H9 (cell line): ENCODE measurements at regions not wholly inside any gene's neighbourhood (a gene's known extent, or its start where the extent isn't known, plus 50 kb on each side); places are given as distances from the start of the nearest gene placed in this dataset.

Source experiments
- DNase-seq: peaks from one replicate; pipeline ENCODE4 v3.0.0-alpha.2; 2017
- H2AFZ ChIP-seq: one replicate; pipeline ENCODE4 v1.6.1; 2013; ENCODE audit warnings: mild to moderate bottlenecking, low read length, control low read depth, moderate library complexity
- H2AK5ac ChIP-seq: 2 replicates; pipeline ENCODE4 v1.6.1; 2013; ENCODE audit warnings: low read length, control low read depth, mixed read lengths; ENCODE audit not compliant: insufficient read length
- H2BK120ac ChIP-seq: one replicate; pipeline ENCODE4 v1.6.1; 2013; ENCODE audit warnings: low read depth, mild to moderate bottlenecking, low read length, control low read depth, inconsistent platforms; ENCODE audit not compliant: poor library complexity, severe bottlenecking
- H2BK12ac ChIP-seq: 2 replicates; pipeline ENCODE4 v1.6.1; 2013; ENCODE audit warnings: low read length, control low read depth, mixed read lengths, low read depth; ENCODE audit not compliant: insufficient read length
- H2BK15ac ChIP-seq: 2 replicates; pipeline ENCODE4 v1.6.1; 2013; ENCODE audit warnings: low read depth, low read length, control low read depth
- H2BK20ac ChIP-seq: one replicate; pipeline ENCODE4 v1.6.1; 2013; ENCODE audit warnings: low read depth, mild to moderate bottlenecking, low read length, control low read depth, inconsistent platforms; ENCODE audit not compliant: poor library complexity, severe bottlenecking
- H2BK5ac ChIP-seq: 2 replicates; pipeline ENCODE4 v1.6.1; 2013; ENCODE audit warnings: low read length, control low read depth, mixed read lengths; ENCODE audit not compliant: insufficient read length
- H3K14ac ChIP-seq: 2 replicates; pipeline ENCODE4 v1.6.1; 2013; ENCODE audit warnings: low read length, control low read depth; ENCODE audit not compliant: insufficient read depth
- H3K18ac ChIP-seq: 2 replicates; pipeline ENCODE4 v1.6.1; 2013; ENCODE audit warnings: low read depth, mild to moderate bottlenecking, mixed read lengths, low read length, control low read depth; ENCODE audit not compliant: insufficient read length
- H3K23ac ChIP-seq: 2 replicates; pipeline ENCODE4 v1.6.1; 2013; ENCODE audit warnings: low read length, control low read depth, mixed read lengths, low read depth; ENCODE audit not compliant: insufficient read length
- H3K23me2 ChIP-seq: 2 replicates; pipeline ENCODE4 v1.6.1; 2013; ENCODE audit warnings: low read depth, mild to moderate bottlenecking, mixed read lengths, low read length, control low read depth; ENCODE audit not compliant: insufficient read length, poor library complexity, severe bottlenecking
- H3K27ac ChIP-seq: 2 replicates; pipeline ENCODE4 v1.5.1; 2013; ENCODE audit warnings: low read length, control low read depth, mixed read lengths, low read depth; ENCODE audit not compliant: insufficient read length
- H3K27me3 ChIP-seq: 2 replicates; pipeline ENCODE4 v1.6.1; 2013; ENCODE audit warnings: low read length, control low read depth, inconsistent platforms; ENCODE audit not compliant: insufficient read depth
- H3K4ac ChIP-seq: 2 replicates; pipeline ENCODE4 v1.6.1; 2013; ENCODE audit warnings: low read depth, mild to moderate bottlenecking, control low read depth, inconsistent platforms, low read length, moderate library complexity
- H3K4me1 ChIP-seq: 2 replicates; pipeline ENCODE4 v1.6.1; 2013; ENCODE audit warnings: low read length, control low read depth, inconsistent platforms; ENCODE audit not compliant: insufficient read depth
- H3K4me2 ChIP-seq: 2 replicates; pipeline ENCODE4 v1.6.1; 2013; ENCODE audit warnings: low read length, control low read depth, mixed read lengths; ENCODE audit not compliant: insufficient read length, insufficient read depth
- H3K56ac ChIP-seq: 2 replicates; pipeline ENCODE4 v1.6.1; 2013; ENCODE audit warnings: low read depth, mild to moderate bottlenecking, mixed read lengths, low read length, control low read depth; ENCODE audit not compliant: insufficient read length
- H3K79me1 ChIP-seq: 2 replicates; pipeline ENCODE4 v1.6.1; 2013; ENCODE audit warnings: low read depth, mild to moderate bottlenecking, moderate library complexity, low read length, control low read depth, inconsistent platforms; ENCODE audit not compliant: insufficient read depth, poor library complexity, severe bottlenecking
- H3K79me2 ChIP-seq: 2 replicates; pipeline ENCODE4 v1.6.1; 2013; ENCODE audit warnings: low read length, control low read depth, inconsistent platforms; ENCODE audit not compliant: insufficient read depth
- H3K9ac ChIP-seq: 2 replicates; pipeline ENCODE4 v1.6.1; 2013; ENCODE audit warnings: low read length, control low read depth, mixed read lengths; ENCODE audit not compliant: insufficient read length; ENCODE audit errors: extremely low read depth
- H3K9me3 ChIP-seq: one replicate; pipeline ENCODE4 v1.6.1; 2013; ENCODE audit warnings: low read depth, low read length, inconsistent platforms; ENCODE audit not compliant: control insufficient read depth
- H3T11ph ChIP-seq: one replicate; pipeline ENCODE4 v1.6.1; 2013; ENCODE audit warnings: mild to moderate bottlenecking, low read length, control low read depth, inconsistent platforms
- H4K20me1 ChIP-seq: one replicate; pipeline ENCODE4 v1.6.1; 2013; ENCODE audit not compliant: control insufficient read depth, insufficient read length, insufficient read depth
- H4K5ac ChIP-seq: 2 replicates; pipeline ENCODE4 v1.6.1; 2013; ENCODE audit warnings: low read depth, mild to moderate bottlenecking, mixed read lengths, low read length, control low read depth; ENCODE audit not compliant: insufficient read length
- H4K8ac ChIP-seq: replicated peaks from 2 replicates; pipeline ENCODE4 v1.6.1; 2013; ENCODE audit warnings: low read length, control low read depth, mixed read lengths, low read depth; ENCODE audit not compliant: insufficient read length
- H4K91ac ChIP-seq: 2 replicates; pipeline ENCODE4 v1.6.1; 2013; ENCODE audit warnings: low read depth, mild to moderate bottlenecking, moderate library complexity, mixed read lengths, low read length, control low read depth; ENCODE audit not compliant: insufficient read length
- H3K27ac Mint-ChIP-seq, 3 experiments: 2 replicates in 2 of 3; 3 replicates in 1 of 3; pipeline ENCODE4 v1.8.0; 2020 to 2021; ENCODE audit warnings: mixed read lengths in 3 of 3, mild to moderate bottlenecking in 1 of 3, moderate library complexity in 1 of 3
- H3K27me3 Mint-ChIP-seq: 2 replicates; pipeline ENCODE4 v1.8.0; 2021; ENCODE audit warnings: low read depth, mild to moderate bottlenecking, moderate library complexity, mixed read lengths
- H3K36me3 Mint-ChIP-seq, 3 experiments: 2 replicates in 2 of 3; 3 replicates in 1 of 3; pipeline ENCODE4 v1.8.0; 2020 to 2021; ENCODE audit warnings: low read depth in 3 of 3, mixed read lengths in 3 of 3; ENCODE audit not compliant: insufficient read depth in 1 of 3
- H3K4me1 Mint-ChIP-seq, 2 experiments: 2 replicates each; pipeline ENCODE4 v1.8.0; 2020; ENCODE audit warnings: mixed read lengths in 2 of 2
- H3K4me3 Mint-ChIP-seq, 2 experiments: 2 replicates in 1 of 2; 3 replicates in 1 of 2; pipeline ENCODE4 v1.8.0; 2020 to 2021; ENCODE audit warnings: mild to moderate bottlenecking in 2 of 2, mixed read lengths in 2 of 2, moderate library complexity in 1 of 2
- H3K9me3 Mint-ChIP-seq, 2 experiments: 2 replicates in 1 of 2; 3 replicates in 1 of 2; pipeline ENCODE4 v1.8.0; 2020; ENCODE audit warnings: mild to moderate bottlenecking in 2 of 2, mixed read lengths in 2 of 2, moderate library complexity in 1 of 2
- CTCF ChIP-seq: fragments of 200-600 bp; sonication (generic); conservative IDR thresholded peaks from 3 replicates; pipeline ENCODE4 v1.8.0; 2021; ENCODE audit warnings: antibody characterized with exemption, mild to moderate bottlenecking
- WGBS: extraction: QIAGEN DNeasy Blood & Tissue Kit; methylation state at CpG from one replicate; pipeline ENCODE4 v1.1.7; 2013; ENCODE audit warnings: missing lambda C conversion rate, low lambda C conversion rate, mixed read lengths; ENCODE audit not compliant: insufficient read length; ENCODE audit errors: extremely low coverage; 5-methylcytosine and 5-hydroxymethylcytosine counted together

GRCh38 chr11:94678901-94679300, 89.3 kb upstream of the AMOTL1 start:
- Histone ChIP-seq H4K8ac (no peak overlapping the region), H3K4me1 (no peaks in the 10 kb centered on the region), H3K27ac (no peak overlapping the region), H3K4ac (no peak overlapping the region), H2BK120ac (no peak overlapping the region), H3K9me3 (no peaks in the 10 kb centered on the region), H2BK12ac (no peak overlapping the region), H3K23ac (no peak overlapping the region), H4K20me1 (no peaks in the 10 kb centered on the region), H3K14ac (no peak overlapping the region), H3K56ac (no peak overlapping the region), H3K9ac (no peak overlapping the region), H3T11ph (no peak overlapping the region), H2BK20ac (no peak overlapping the region), H3K27me3 (no peaks in the 10 kb centered on the region), H3K79me2 (no peaks in the 10 kb centered on the region), H3K4me2 (no peak overlapping the region), H2BK5ac (no peak overlapping the region), H3K23me2 (no peaks in the 10 kb centered on the region), H2BK15ac (no peak overlapping the region), H2AK5ac (no peak overlapping the region), H4K5ac (no peak overlapping the region), H3K18ac (no peak overlapping the region), H2AFZ (no peak overlapping the region), H3K79me1 (no peaks in the 10 kb centered on the region), H4K91ac (no peak overlapping the region)
- Mint-ChIP-seq H3K27me3 (no peaks in the 10 kb centered on the region; the same call in none of the 2 replicates), H3K36me3 (peaks cover 0 to 4% (median 1%) of the 10 kb centered on the region in 3 experiments; a peak in 3 of 7 replicates), H3K4me3 (no peak overlapping the region), H3K9me3 (peaks cover 0 to 2% of the 10 kb centered on the region in 2 experiments; a peak in 2 of 5 replicates), H3K4me1 (peaks cover 0 to 11% of the 10 kb centered on the region in 2 experiments; a peak in 2 of 4 replicates), H3K27ac (no peak overlapping the region; a peak in 1 of 7 replicates)
- TF ChIP-seq CTCF, result no peak
- WGBS, result no CpG with 5 or more reads among the region's 1 CpG
- no peak for DNase-seq
